Ovary (tissue), 7 donors: ENCODE measurements at regions not wholly inside any gene's neighbourhood (a gene's known extent, or its start where the extent isn't known, plus 50 kb on each side); places are given as distances from the start of the nearest gene placed in this dataset.
"Not testable (repeated sequence)": the region's sequence is repeated elsewhere in the genome, so short reads cannot be mapped to it uniquely, and the experiment has no call there.

ENCODE experiments used
- DNase-seq, 5 donors: peaks; one replicate each; pipeline ENCODE4 v3.0.0-alpha.2; 2019 to 2020
- H3K27ac ChIP-seq, 2 donors: fragments of 200-600 bp; one replicate each; pipeline versions ENCODE4 v1.5.1 to v1.8.0; 2019 to 2022
- H3K27me3 ChIP-seq: fragments of 200-600 bp; one replicate; pipeline ENCODE4 v1.8.0; 2022
- H3K36me3 ChIP-seq: fragments of 200-600 bp; sonication (generic); one replicate; pipeline ENCODE4 v1.5.1; 2019
- H3K4me1 ChIP-seq: one replicate; pipeline ENCODE4 v1.8.1; 2013; ENCODE audit warnings: mild to moderate bottlenecking, moderate library complexity; ENCODE audit not compliant: insufficient read depth
- H3K4me3 ChIP-seq: fragments of 200-600 bp; sonication (generic); one replicate; pipeline ENCODE4 v1.5.1; 2017
- H3K9me3 ChIP-seq, 2 donors: fragments of 200-600 bp in 1 of 2; sonication (generic) in 1 of 2; one replicate each; pipeline versions ENCODE4 v1.5.1 to v1.8.1; 2013 to 2019; ENCODE audit warnings: mild to moderate bottlenecking in 1 of 2, moderate library complexity in 1 of 2
- CTCF ChIP-seq, 3 donors: fragments of 450-650 bp in 2 of 3; fragments of 200-600 bp in 1 of 3; IDR thresholded peaks; one replicate each; pipeline versions ENCODE4 v1.5.1 to v1.8.0; 2016 to 2022; ENCODE audit warnings: antibody characterized with exemption in 3 of 3, mild to moderate bottlenecking in 1 of 3
- EP300 ChIP-seq: sonication (generic); formaldehyde crosslinking; IDR thresholded peaks from one replicate; pipeline ENCODE4 v1.6.1; 2017; ENCODE audit warnings: antibody characterized with exemption
- POLR2A ChIP-seq: fragments of 450-650 bp; IDR thresholded peaks from one replicate; pipeline ENCODE4 v1.6.1; 2017; ENCODE audit warnings: antibody characterized with exemption, mild to moderate bottlenecking, moderate library complexity
- WGBS, 3 donors: extraction: QIAGEN DNeasy Blood & Tissue Kit in 1 of 3; methylation state at CpG; one replicate each; pipeline versions ENCODE4 v1.1.5 to v1.1.7; 2013 to 2017; 5-methylcytosine and 5-hydroxymethylcytosine counted together
- intact Hi-C, 4 donors: fragments of 100-400 bp; cut with DNase I; formaldehyde crosslinking; loops; one replicate each; pipeline versions ENCODE4 v1.11.0 to v1.15.1; 2022 to 2023
- donor health status: DM: no; HTN: no; CAD: no; lungs with moderate emphysema.
- donor health status: DM: no; HTN: no; CAD: no.
- donor health status: Bipolar disorder and iron deficiency.
- donor health status: DM: no; HTN: no; CAD: no.
- donor health status: DM: yes; HTN: yes; CAD: no.

GRCh38 chr13:81874681-81875661 is 1534.0 kb upstream of the SPRY2 start:
- no peak overlapping the region for H3K4me3 ChIP-seq
- 58 to 59% (median 59%) methylated on average over 10 of the region's 10 CpGs for WGBS, 3 donors

GRCh38 chr13:81874253-81874652 is 1533.3 kb upstream of the SPRY2 start:
- TF ChIP-seq POLR2A: no peak
- no peak for TF ChIP-seq EP300
- TF ChIP-seq CTCF (IDR thresholded peaks at IDR 0.05): no peak
- Histone ChIP-seq H3K36me3 (no peaks in the 10 kb centered on the region), H3K4me3 (no peak overlapping the region), H3K4me1 (no peaks in the 10 kb centered on the region), H3K27me3 (no peaks in the 10 kb centered on the region), H3K9me3 (no peaks in the 10 kb centered on the region), H3K27ac (no peak overlapping the region)
- 65 to 72% (median 69%) methylated on average over 4 of the region's 4 CpGs for WGBS, 3 donors
- intact Hi-C loops: no loop called here
- DNase-seq: no peak

More at GRCh38 chr13:81874681-81875661, 1534.0 kb upstream of the SPRY2 start:
- H3K36me3 ChIP-seq: no peaks in the 10 kb centered on the region
- no peak for DNase-seq
- no peaks in the 10 kb centered on the region for H3K27me3 ChIP-seq
- H3K4me1 ChIP-seq: no peaks in the 10 kb centered on the region
- no peaks in the 10 kb centered on the region for H3K9me3 ChIP-seq
- no peak for TF ChIP-seq EP300
- H3K27ac ChIP-seq: no peak overlapping the region
- intact Hi-C loops: no loop called here

- H3K4me1 ChIP-seq: no peaks in the 10 kb centered on the region
- DNase-seq: no peak
- H3K36me3 ChIP-seq: no peaks in the 10 kb centered on the region
- intact Hi-C loops: no loop called here
- H3K27ac ChIP-seq: no peak overlapping the region
- no peak for TF ChIP-seq EP300
- TF ChIP-seq CTCF (IDR thresholded peaks at IDR 0.05): no peak
- no peak for TF ChIP-seq POLR2A
- WGBS, 3 donors: 3 to 11% (median 9%) methylated on average over 3 of the region's 3 CpGs
- no peak overlapping the region for H3K4me3 ChIP-seq
- no peaks in the 10 kb centered on the region for H3K27me3 ChIP-seq
- no peaks in the 10 kb centered on the region for H3K9me3 ChIP-seq
Measured at GRCh38 chr13:81872581-81872980, 1531.7 kb upstream of the SPRY2 start.

- H3K27me3 ChIP-seq, H3K4me1 ChIP-seq, intact Hi-C loops, H3K4me3 ChIP-seq, H3K27ac ChIP-seq, H3K9me3 ChIP-seq, H3K36me3 ChIP-seq, DNase-seq: not testable (repeated sequence)
- 59 to 78% (median 63%) methylated on average over 4 of the region's 4 CpGs for WGBS, 3 donors
Measured at GRCh38 chr13:81871751-81872325, 1530.9 kb upstream of the SPRY2 start.

GRCh38 chr13:81848291-81848690 is 1507.4 kb upstream of the SPRY2 start:
- Histone ChIP-seq H3K27me3 (no peaks in the 10 kb centered on the region), H3K4me3 (no peak overlapping the region), H3K4me1 (no peaks in the 10 kb centered on the region), H3K36me3 (no peaks in the 10 kb centered on the region), H3K27ac (no peak overlapping the region), H3K9me3 (no peaks in the 10 kb centered on the region)
- DNase-seq: no peak
- intact Hi-C loops: no loop called here
- TF ChIP-seq CTCF (IDR thresholded peaks at IDR 0.05) (no peak), EP300 (no peak), POLR2A (no peak)
